Adrenal gland (tissue), 5 donors: ENCODE measurements at regions not wholly inside any gene's neighbourhood (a gene's known extent, or its start where the extent isn't known, plus 50 kb on each side); places are given as distances from the start of the nearest gene placed in this dataset.

Experiments used
- CTCF ChIP-seq, 6 experiments: fragments of 450-650 bp in 4 of 6; fragments of 200-600 bp in 2 of 6; sonication (generic) in 1 of 6; IDR thresholded peaks; 1 replicate in 5 of 6; 2 replicates in 1 of 6; pipeline versions ENCODE4 v1.5.1 to v1.8.0; 2016 to 2021; ENCODE audit warnings: antibody characterized with exemption in 6 of 6, mild to moderate bottlenecking in 2 of 6, moderate library complexity in 1 of 6
- POLR2A ChIP-seq, 2 donors: fragments of 450-650 bp; IDR thresholded peaks; one replicate each; pipeline ENCODE4 v1.6.1; 2017; ENCODE audit warnings: antibody characterized with exemption in 2 of 2, mild to moderate bottlenecking in 2 of 2, moderate library complexity in 1 of 2
- donor health status: DM: no; HTN: no; CAD: no.

- no peak for TF ChIP-seq CTCF (IDR thresholded peaks at IDR 0.05)
- TF ChIP-seq POLR2A (IDR thresholded peaks at IDR 0.05): no peak
These were observed 614.4 kb downstream of the LIG4 start for GRCh38 chr13:107600971-107601370.
